GM12878 (cell line): ENCODE measurements at regions not wholly inside any gene's neighbourhood (a gene's known extent, or its start where the extent isn't known, plus 50 kb on each side); places are given as distances from the start of the nearest gene placed in this dataset.

Source experiments
- BCLAF1 ChIP-seq: fragments of 450-650 bp; IDR thresholded peaks from 2 replicates; pipeline ENCODE4 v1.6.1; 2017; ENCODE audit warnings: antibody characterized with exemption, mild to moderate bottlenecking, moderate library complexity
- CHD4 ChIP-seq: fragments of 200-600 bp; sonication (generic); IDR thresholded peaks from 2 replicates; pipeline ENCODE4 v1.6.1; 2016; ENCODE audit warnings: mild to moderate bottlenecking
- EP300 ChIP-seq, 2 experiments: fragments of 150-350 bp in 1 of 2; IDR thresholded peaks; 2 replicates each; pipeline ENCODE4 v1.6.1; 2011 to 2012; ENCODE audit warnings: low read depth in 2 of 2, low read length in 2 of 2, borderline replicate concordance in 1 of 2, improper control_type of control experiment in 1 of 2, inconsistent platforms in 1 of 2; ENCODE audit not compliant: control insufficient read depth in 1 of 2
- ETV6 ChIP-seq, 2 experiments: fragments of 450-650 bp in 1 of 2; IDR thresholded peaks in 1 of 2; conservative IDR thresholded peaks in 1 of 2; 2 replicates each; pipeline ENCODE4 v1.6.1; 2014; ENCODE audit warnings: antibody characterized with exemption in 1 of 2, borderline replicate concordance in 1 of 2, low read depth in 1 of 2, mild to moderate bottlenecking in 1 of 2, moderate library complexity in 1 of 2
- EZH2 ChIP-seq: IDR thresholded peaks from 2 replicates; pipeline ENCODE4 v1.6.1; 2012; ENCODE audit warnings: low read depth, mild to moderate bottlenecking, control low read depth, inconsistent platforms, low read length, borderline replicate concordance; ENCODE audit not compliant: control insufficient read depth
- FOS ChIP-seq: IDR thresholded peaks from 3 replicates; pipeline ENCODE4 v1.6.1; 2011; ENCODE audit warnings: borderline replicate concordance; ENCODE audit not compliant: insufficient read length; ENCODE audit errors: extremely low read depth
- JUND ChIP-seq: IDR thresholded peaks from 2 replicates; pipeline ENCODE4 v1.6.1; 2012; ENCODE audit warnings: low read depth, mild to moderate bottlenecking, low read length, improper control_type of control experiment, moderate library complexity
- POLR2A ChIP-seq: IDR thresholded peaks from 2 replicates; pipeline ENCODE4 v1.6.1; 2011; ENCODE audit warnings: low read depth, mild to moderate bottlenecking, low read length
- RB1 ChIP-seq: fragments of 450-650 bp; formaldehyde crosslinking; IDR thresholded peaks from 2 replicates; pipeline ENCODE4 v1.6.1; 2017; ENCODE audit warnings: mild to moderate bottlenecking, borderline replicate concordance
- TAF1 ChIP-seq: IDR thresholded peaks from 2 replicates; pipeline ENCODE4 v1.6.1; 2011; ENCODE audit warnings: mild to moderate bottlenecking, low read depth, low read length, borderline replicate concordance
- TCF7 ChIP-seq: IDR thresholded peaks from 2 replicates; pipeline ENCODE4 v1.6.1; 2014; ENCODE audit warnings: antibody characterized with exemption, borderline replicate concordance
- TF ChIP-seq, protein P1 (sequence below), 3 experiments: IDR thresholded peaks in 2 of 3; conservative IDR thresholded peaks in 1 of 3; 2 replicates each; pipeline ENCODE4 v1.5.1; 2011; ENCODE audit warnings: low read depth in 3 of 3, low read length in 3 of 3, mild to moderate bottlenecking in 3 of 3, control low read depth in 2 of 3, moderate library complexity in 2 of 3, inconsistent platforms in 1 of 3, mixed read lengths in 1 of 3; ENCODE audit not compliant: control insufficient read depth in 2 of 3, insufficient read depth in 1 of 3; ENCODE audit errors: extremely low read depth in 1 of 3
- TF ChIP-seq, protein P2 (sequence below): IDR thresholded peaks from 2 replicates; pipeline ENCODE4 v1.6.1; 2012; ENCODE audit warnings: low read depth, low read length, improper control_type of control experiment

DNA sequence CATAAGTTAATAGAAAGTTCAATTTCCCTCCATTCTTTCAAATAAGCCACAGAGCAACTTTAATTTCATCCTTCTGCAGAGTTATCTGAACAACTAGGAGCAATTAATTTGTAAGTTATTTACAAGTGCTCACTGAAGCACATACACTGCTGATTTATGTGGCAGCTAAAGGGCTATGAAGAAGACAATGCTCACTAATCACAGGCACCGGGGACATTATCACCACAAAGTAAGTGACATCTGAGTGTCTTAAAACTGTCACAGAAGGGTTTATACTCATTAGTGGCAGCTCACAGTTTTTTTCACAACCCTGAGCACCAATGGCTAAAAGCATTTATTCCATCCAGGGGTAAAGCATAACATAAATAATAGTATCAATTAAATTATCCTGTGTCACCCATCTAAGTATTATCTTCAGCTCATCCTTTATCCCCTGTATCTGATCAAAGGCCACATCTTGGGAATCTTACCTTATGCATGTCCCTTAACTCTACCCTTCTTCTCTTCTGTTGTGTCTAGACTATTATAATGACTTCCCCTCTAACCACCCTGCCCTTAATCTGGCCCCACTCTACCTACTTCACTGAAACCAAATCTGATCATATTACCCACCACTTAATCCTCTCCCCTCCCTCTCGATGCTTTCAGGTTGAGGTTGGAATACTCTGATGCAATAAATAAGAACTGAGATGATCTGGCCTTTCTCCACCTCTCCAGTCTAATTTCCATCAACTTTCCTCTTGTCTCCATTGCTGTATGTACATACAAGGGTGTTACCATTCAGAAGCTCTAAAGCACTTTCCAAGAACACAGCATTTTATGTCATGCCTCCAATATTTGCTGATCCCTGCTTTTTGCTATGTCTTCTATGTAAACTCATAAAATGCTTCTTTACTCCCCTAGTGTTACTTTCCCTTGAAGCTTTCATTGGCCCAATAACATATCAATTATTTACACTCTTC is 252.7 kb downstream of the CASP12 start:
- TF ChIP-seq RB1 (no peak), TCF7 (no peak), CHD4 (no peak), JUND (no peak), BCLAF1 (no peak), FOS (no peak), EZH2 (no peak), POLR2A (no peak), TAF1 (no peak), EP300 (IDR thresholded peaks at IDR 0.05; ENCODE audit: borderline replicate concordance in 1 of 2, control insufficient read depth in 1 of 2, low read depth in 2 of 2, low read length in 2 of 2) (no peak), ETV6 (conservative IDR thresholded peaks at IDR 0.05 in 1 of 2, IDR thresholded peaks at IDR 0.05 in 1 of 2; ENCODE audit: borderline replicate concordance in 1 of 2, low read depth in 1 of 2) (no peak)
- TF ChIP-seq, protein P1, sequence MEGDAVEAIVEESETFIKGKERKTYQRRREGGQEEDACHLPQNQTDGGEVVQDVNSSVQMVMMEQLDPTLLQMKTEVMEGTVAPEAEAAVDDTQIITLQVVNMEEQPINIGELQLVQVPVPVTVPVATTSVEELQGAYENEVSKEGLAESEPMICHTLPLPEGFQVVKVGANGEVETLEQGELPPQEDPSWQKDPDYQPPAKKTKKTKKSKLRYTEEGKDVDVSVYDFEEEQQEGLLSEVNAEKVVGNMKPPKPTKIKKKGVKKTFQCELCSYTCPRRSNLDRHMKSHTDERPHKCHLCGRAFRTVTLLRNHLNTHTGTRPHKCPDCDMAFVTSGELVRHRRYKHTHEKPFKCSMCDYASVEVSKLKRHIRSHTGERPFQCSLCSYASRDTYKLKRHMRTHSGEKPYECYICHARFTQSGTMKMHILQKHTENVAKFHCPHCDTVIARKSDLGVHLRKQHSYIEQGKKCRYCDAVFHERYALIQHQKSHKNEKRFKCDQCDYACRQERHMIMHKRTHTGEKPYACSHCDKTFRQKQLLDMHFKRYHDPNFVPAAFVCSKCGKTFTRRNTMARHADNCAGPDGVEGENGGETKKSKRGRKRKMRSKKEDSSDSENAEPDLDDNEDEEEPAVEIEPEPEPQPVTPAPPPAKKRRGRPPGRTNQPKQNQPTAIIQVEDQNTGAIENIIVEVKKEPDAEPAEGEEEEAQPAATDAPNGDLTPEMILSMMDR (IDR thresholded peaks at IDR 0.05 in 2 of 3, conservative IDR thresholded peaks at IDR 0.05 in 1 of 3; ENCODE audit: control insufficient read depth in 2 of 3, extremely low read depth in 1 of 3, insufficient read depth in 1 of 3, low read depth in 3 of 3, low read length in 3 of 3) = no peak
- TF ChIP-seq, protein P2, sequence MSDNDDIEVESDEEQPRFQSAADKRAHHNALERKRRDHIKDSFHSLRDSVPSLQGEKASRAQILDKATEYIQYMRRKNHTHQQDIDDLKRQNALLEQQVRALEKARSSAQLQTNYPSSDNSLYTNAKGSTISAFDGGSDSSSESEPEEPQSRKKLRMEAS = no peak
